NCI-H526 (cell line): ENCODE measurements at regions not wholly inside any gene's neighbourhood (a gene's known extent, or its start where the extent isn't known, plus 50 kb on each side); places are given as distances from the start of the nearest gene placed in this dataset.
"Not testable (repeated sequence)": the region's sequence is repeated elsewhere in the genome, so short reads cannot be mapped to it uniquely, and the experiment has no call there.

Source experiments
- DNase-seq, 2 experiments: peaks; one replicate each; lab custom pipeline; 2025; lab: John Stamatoyannopoulos, UW

- DNase-seq = peak; percentile 71 to 80
Observed at GRCh38 chr20:60171313-60171712, 213.1 kb downstream of the CDH26 start.

GRCh38 chr20:60171738-60172137 is 213.5 kb downstream of the CDH26 start:
- DNase-seq = peak in 1 of 2 experiments; percentile 24

DNA sequence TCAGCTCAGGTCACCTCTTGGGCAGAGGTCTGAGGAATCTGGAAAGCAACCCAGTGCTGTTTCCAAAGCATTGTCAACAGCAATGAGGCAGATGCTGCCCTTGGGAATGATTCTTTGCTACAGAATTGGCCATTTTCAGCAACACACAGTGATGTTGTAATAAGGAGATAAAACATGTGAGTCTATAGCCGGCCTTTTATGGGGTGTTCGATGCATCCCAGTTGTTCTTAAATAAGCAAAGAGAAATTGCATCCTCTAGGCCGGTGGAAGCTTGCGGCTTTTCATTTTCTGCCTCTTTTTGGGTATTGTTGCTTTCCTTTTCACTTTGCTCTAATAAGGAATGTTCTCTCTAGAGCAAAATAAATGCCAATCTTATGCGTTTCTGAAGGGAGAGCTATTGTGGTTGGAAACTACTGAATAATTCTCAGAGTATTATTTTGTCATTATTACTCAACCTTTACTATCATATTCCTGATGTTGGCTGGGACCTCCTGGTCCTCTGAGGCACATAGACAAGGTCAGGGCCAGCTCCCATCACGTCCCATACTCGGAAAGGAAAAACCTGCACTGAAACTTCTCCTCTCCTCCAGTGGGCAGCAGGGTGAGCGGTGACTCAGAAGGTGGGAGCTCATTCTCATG is 214.2 kb downstream of the CDH26 start:
- no peak for DNase-seq

GRCh38 chr20:60177080-60177479 is 218.9 kb downstream of the CDH26 start:
- DNase-seq = no peak

DNA sequence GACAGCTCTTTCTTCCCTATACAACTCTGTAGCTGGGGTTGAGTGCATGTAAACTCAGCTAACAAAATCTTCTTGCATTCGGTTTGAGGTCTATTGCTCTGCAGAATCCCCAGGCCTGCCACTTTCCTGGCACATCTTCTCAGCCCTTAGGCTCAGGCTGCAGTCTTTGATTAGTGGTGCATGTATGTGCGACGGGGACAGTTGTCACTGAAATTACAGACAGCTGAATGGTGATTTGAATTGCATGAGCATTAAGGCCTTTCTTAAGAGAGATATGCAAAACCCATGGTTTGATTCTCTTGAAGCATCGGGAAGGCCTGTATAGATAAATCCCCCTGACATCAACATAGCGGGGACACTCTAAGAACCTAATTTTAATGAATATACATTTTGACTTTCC is 222.8 kb downstream of the CDH26 start:
- peak; percentile 78 to 83 for DNase-seq

GRCh38 chr20:60186412-60186811 is 228.2 kb downstream of the CDH26 start:
- peak; percentile 65 to 78 for DNase-seq

DNA sequence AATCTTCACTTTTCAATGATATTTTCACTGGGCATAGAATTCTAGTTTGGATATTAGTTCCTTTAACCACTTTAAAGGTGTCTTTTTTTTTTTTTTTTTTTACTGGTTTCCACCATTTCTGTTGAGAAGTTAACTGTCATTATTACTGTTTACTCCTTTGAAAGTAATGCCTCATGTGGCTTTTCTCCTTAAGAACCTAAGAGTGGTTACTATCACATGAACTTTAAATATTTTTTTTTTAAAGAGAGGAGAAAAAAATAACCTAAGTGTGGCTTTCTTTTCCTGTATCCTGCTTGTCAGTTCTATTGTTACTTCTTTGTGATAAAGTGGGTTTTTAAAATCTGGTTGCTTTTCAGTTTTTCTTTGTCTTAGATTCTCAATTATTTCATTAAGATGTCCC is 229.5 kb downstream of the CDH26 start:
- no peak for DNase-seq

GRCh38 chr20:60191014-60191413 is 232.8 kb downstream of the CDH26 start:
- no peak for DNase-seq

DNA sequence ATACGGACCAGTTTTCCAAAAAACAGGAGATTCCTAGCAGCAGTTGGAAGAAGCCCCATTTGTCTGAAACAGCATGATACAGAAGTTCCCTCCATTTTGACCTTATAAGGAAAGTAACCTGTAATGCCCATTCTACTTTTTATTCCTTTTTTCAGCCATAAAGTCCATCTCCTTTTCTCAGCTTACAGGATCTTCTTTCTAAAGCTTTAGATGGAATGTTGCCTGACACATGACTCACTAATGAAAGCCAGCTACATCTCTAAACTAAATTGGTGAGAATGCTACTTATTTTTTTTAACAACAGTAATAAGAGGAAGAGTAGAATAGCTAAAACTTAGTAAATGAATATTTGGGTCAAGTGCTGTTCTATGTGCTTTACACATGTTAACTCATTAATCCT is 234.1 kb downstream of the CDH26 start:
- no peak for DNase-seq

DNA sequence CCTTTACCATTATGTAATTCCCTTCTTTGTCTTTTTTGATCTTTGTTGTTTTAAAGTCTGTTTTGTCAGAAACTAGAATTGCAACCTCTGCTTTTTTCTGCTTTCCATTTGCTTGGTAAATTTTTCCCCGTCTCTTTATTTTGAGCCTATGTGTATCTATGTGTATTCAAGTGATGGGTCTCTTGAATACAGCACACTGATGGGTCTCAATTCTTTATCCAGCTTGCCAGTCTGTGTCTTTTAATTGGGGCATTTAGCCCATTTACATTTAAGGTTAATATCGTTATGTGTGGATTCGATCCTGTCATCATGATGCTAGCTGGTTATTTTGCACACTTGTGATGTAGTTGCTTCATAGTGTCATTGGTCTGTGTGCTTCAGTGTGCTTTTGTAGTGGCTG is 240.9 kb downstream of the CDH26 start:
- DNase-seq = not testable (repeated sequence)

DNA sequence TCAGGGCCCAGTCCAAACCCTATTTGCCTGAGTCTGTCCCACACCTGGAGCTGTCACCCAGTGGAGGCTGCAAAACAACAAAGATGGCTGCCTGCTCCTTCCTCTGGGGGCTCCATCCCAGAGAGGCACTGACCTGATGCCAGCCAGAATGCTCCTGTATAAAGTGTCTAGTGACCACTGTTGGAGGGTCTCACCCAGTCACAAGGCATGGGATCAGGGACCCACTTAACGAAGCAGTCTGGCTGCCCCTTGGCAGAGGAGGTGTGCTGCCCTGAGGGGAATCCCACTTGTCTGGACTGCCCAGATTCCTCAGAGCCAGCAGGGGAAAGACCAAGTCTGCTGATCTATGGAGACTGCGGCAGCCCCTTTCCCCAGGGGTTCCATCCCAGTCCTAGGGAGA is 241.6 kb downstream of the CDH26 start:
- DNase-seq = no peak

DNA sequence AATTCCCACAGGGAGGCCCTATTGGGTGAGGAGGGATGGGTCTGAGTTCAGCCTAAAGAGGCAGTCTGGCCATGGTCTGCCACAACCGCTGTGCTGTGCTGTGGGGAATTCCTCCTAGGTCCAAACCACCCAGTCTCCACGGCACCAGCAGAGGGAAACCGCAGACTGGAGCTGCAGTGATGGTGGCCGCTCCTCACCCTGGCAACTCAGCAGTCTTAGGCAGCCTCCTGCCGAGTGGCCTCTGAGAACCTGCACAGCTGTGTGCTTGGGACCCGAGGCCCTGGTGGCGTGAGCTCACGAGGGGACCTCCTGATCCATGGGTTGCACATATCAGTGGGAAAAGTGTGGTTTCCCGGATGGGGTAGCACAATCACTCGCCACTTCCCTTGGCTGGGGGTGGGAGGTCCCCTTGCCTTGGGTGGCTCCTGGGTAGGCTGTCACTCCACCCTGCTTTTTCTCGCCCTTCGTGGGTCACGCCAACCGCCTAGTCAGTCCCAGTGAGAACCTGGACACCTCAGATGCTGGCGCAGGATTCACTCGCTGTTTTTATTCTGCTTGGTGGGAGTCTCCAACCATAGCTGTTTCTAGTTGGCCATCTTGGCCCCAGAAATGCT is 242.2 kb downstream of the CDH26 start:
- DNase-seq = no peak

- no peak for DNase-seq
Observed at GRCh38 chr20:60201198-60201835, 243.1 kb downstream of the CDH26 start.

DNA sequence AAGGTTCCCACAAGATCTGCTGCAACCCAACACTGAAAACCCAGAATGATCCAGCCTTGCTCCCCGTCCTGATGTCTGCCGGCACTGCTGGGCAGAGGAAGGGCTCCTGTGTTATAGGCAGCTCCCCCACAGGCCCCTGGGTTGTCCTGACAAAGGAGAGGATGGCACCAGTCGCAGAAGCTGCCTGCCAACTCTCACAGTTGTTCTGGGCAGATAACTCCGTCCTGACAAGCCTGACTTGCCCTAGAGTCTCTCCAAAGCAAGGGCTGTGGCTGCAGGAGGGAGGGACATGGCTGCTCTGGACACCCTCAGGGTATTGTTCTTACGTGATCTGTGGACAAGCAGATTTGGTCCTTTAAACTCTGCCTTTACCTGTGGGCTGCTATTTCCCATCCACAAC is 243.8 kb downstream of the CDH26 start:
- no peak for DNase-seq

DNA sequence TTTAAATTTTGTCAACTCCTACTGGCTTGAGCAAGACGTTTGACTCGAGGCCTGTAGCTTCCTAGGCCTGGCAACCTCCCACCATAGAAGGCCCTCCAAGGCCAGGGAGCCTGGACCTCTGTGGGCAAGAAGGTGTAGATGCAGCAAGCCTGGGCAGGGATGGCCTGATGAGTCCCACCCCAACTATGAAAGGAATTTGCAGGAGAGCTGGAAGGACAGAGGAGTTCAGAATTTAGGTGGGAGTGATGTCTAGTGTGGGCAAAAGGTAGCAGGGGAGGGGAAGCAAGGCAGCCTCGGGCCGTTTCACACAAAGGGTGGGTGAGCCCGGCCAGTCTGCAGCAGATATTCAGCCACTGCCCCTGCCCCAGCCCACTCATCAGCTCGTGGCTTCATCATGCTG is 245.2 kb downstream of the CDH26 start:
- DNase-seq = no peak

DNA sequence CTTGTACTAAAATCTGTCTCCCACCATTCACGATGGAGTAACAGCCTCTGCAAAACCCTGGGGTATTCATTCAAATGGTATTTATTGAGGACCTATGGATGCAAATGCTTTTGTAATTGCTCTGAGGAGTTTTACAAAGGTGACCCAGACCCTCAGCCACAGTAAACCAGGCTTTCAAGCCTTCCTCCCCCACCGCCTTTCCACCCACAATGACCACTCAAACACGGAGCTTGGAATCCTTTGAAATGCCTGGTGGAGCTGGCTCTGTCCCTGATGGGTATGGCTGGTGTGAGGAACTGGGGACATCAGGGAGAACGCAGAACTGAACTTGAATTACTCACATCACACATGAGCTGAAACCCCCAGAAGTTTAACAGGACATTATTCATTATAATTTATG is 246.4 kb downstream of the CDH26 start:
- DNase-seq = peak; percentile 62

DNA sequence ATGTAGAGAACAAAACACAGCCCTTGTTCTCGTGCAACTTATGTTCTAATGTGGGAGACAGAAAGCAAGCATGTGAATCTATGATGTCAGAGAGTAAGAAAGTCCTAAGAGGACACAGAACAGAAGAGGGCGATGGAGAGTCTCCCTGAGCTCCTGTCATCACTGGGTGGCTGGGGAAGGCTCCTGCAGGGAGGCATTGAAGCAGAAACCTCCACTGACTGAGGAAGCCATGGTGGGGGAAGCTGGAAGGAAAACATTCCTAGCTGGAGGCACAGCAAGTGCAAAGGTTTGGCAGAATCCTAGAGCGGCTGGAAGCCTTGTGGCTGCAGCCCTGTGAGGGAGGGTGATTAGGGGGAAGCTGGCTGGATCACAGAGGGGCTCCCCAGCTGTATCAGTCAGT is 248.0 kb downstream of the CDH26 start:
- peak; percentile 75 to 85 for DNase-seq

DNA sequence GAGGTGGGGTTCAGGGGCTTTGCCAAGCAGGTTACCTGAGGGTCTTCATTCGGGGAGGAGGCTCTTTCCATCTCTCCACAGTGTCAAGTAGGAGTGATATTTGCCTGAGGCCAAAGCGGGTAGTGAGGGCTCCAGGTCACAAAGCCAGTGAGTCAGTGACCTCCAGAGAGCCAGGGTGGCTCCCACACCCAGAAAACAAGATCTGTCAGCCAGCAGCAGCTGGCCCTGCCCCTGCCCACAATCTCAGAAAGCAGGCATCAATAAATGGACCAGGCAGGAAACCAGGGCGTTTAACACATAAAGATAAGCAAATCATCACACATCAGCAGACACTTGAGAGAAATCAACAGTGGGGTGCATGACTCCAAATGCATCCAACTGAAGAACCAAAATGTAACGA is 250.8 kb downstream of the CDH26 start:
- DNase-seq = no peak

- DNase-seq = peak; percentile 44 to 85
Observed at GRCh38 chr20:60210779-60211617, 252.8 kb downstream of the CDH26 start.

GRCh38 chr20:60211618-60212463 is 253.6 kb downstream of the CDH26 start:
- no peak for DNase-seq

DNA sequence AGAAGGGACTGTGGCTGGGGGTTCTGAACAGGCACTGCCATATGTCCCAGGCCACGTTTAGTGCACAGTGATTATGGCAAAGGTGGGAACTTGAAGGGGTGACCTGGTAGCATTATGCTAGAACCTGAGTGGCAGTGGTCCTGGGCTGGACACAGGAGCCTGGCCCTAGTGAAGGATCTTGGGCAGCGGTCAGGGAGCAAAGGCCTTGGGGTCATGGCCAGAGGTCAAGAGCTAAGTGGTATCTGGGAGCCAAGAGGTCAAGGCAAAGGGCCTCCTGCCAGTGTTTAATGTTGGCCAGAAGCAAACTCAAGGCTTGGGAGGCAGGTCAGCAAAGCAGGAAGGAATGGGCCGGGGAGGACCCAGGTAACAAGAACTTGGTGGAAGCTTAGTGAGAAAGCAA is 254.5 kb downstream of the CDH26 start:
- DNase-seq = no peak
